GM13976 (cell line): ENCODE measurements at regions not wholly inside any gene's neighbourhood (a gene's known extent, or its start where the extent isn't known, plus 50 kb on each side); places are given as distances from the start of the nearest gene placed in this dataset.

ENCODE experiments used
- DNase-seq: peaks from one replicate; pipeline ENCODE4 v3.0.0; 2012; ENCODE audit warnings: low spot score
- in situ Hi-C: fragments of 300-500 bp; cut with MboI; formaldehyde crosslinking; loops from one replicate; pipeline ENCODE4 v1.12.0; 2022; ENCODE audit warnings: low sequenced_read_pairs, mixed read lengths, inconsistent platforms; ENCODE audit not compliant: unreplicated experiment
- TF ChIP-seq, protein P1 (sequence below): IDR thresholded peaks from 2 replicates; pipeline ENCODE4 v1.5.1; 2012; ENCODE audit warnings: borderline replicate concordance, mild to moderate bottlenecking; ENCODE audit not compliant: insufficient read depth; ENCODE audit errors: extremely low read depth, missing control alignments, control extremely low read depth

- in situ Hi-C loops, result no loop called here
- TF ChIP-seq, protein P1, sequence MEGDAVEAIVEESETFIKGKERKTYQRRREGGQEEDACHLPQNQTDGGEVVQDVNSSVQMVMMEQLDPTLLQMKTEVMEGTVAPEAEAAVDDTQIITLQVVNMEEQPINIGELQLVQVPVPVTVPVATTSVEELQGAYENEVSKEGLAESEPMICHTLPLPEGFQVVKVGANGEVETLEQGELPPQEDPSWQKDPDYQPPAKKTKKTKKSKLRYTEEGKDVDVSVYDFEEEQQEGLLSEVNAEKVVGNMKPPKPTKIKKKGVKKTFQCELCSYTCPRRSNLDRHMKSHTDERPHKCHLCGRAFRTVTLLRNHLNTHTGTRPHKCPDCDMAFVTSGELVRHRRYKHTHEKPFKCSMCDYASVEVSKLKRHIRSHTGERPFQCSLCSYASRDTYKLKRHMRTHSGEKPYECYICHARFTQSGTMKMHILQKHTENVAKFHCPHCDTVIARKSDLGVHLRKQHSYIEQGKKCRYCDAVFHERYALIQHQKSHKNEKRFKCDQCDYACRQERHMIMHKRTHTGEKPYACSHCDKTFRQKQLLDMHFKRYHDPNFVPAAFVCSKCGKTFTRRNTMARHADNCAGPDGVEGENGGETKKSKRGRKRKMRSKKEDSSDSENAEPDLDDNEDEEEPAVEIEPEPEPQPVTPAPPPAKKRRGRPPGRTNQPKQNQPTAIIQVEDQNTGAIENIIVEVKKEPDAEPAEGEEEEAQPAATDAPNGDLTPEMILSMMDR, result peak; percentile 70
- DNase-seq, result peak; percentile 84
Observed at GRCh38 chr2:64831134-64831976, 157.8 kb upstream of the SLC1A4 start.

GRCh38 chr2:64831977-64832328 is 157.2 kb upstream of the SLC1A4 start:
- in situ Hi-C loops, result no loop called here
- TF ChIP-seq, protein P1, result no peak
- DNase-seq, result no peak

DNA sequence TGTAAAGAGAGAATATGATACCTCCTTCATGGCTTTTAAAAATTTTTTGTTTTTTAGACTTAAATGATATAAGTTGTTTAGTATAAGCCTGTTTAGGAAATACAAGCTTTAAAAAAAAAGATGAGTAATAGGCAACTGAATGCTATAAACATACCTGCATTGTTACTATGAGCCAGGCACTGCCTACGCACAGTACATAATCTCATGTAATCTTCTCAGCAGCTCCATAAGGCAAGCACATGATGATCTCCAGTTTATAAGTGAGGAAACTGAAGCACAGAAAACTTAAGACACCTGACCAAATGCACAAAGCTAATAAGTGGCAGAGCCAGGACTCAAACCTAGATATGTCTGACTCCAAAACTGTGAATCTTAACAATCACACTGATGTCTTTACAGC is 156.3 kb upstream of the SLC1A4 start:
- TF ChIP-seq, protein P1, result no peak
- in situ Hi-C loops, result no loop called here
- no peak for DNase-seq

GRCh38 chr2:64836566-64836965 is 152.6 kb upstream of the SLC1A4 start:
- in situ Hi-C loops, result no loop called here
- TF ChIP-seq, protein P1, result no peak
- DNase-seq, result no peak

DNA sequence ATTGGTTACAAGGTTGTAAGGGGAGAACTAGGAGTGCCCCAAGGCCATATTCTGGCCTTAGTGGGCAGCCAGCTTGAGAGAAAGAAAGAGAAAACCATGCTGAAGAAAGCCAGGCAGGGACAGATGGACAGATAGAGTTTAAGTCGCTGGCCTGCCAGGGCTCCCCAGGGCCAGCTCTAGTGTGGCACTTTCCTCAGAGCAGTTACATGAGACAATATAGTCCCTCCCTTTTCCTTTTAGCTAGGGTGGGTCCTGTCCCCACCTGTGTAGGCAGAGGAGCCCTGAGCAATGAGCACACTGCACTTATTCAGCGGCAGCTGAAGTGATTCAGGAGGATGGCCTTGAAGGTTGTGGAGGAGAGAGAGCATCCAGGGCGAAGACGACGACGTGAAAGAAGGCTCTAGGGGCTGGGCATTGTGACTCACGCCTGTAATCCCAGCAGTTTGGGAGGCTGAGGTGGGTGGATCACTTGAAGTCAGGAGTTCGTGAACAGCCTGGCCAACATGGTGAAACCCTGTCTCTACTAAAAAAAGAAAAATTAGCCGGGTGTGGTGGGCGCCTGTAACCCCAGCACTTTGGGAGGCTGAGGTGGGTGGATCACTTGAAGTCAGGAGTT is 152.0 kb upstream of the SLC1A4 start:
- TF ChIP-seq, protein P1, result no peak
- no peak for DNase-seq
- in situ Hi-C loops, result no loop called here

DNA sequence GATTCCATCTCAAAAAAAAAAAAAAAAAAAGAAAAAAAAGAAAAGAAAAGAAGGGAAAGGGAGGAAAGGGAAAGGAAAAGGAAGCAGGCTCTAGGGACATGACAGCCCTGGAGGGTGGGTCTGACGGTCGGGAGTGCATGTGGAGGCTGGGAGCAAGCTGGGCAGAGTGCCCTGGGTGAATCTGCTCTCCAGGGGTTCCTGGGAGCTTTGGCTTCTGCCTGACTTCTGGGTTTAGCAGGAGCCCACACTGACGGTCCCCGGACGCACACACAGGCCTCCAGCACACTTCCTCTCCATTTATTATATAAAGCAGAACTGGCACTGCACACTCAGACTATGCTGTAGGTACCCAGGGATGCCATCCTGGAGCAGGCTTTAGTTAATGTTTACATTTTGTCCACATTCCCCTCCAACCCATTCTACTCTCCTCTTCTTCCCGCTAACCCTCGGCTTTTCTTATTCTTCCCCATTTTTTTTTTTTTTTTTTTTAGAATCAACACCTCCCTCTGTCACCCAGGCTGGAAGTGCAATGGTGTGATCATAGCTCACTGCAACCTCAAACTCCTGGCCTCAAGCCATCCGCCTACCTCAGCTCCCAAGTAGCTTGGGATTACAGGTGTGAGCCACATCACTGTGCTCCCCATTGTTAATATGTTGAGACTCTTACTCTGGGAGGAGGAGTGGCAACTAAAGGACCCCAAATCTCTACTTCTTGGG is 151.1 kb upstream of the SLC1A4 start:
- TF ChIP-seq, protein P1, result no peak
- in situ Hi-C loops, result no loop called here
- DNase-seq, result no peak
